ENCODE measurements at regions not wholly inside any gene's neighbourhood (a gene's known extent, or its start where the extent isn't known, plus 50 kb on each side); places are given as distances from the start of the nearest gene placed in this dataset.
"Not testable (repeated sequence)": the region's sequence is repeated elsewhere in the genome, so short reads cannot be mapped to it uniquely, and the experiment has no call there.

DNA sequence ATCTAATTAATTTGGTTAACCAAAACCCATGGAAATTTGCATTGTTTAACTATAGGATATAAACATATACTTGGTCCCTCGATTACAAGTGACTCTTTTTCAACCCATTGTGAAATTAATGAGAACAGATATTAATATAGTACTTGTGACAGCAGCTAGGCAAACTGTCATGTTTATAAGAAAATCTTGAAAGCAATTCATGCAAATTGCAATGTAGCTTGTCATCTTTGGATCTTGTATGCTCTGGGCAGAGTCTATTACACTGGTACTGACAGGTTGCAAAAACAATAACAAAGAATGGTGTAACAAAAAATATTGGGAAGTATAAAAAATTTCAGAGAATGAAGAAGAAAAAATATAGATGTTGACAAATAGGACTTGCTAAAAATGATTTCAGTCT lies 941.0 kb downstream of the DNAH5 start:
- peak; percentile 59 for DNase-seq

DNA sequence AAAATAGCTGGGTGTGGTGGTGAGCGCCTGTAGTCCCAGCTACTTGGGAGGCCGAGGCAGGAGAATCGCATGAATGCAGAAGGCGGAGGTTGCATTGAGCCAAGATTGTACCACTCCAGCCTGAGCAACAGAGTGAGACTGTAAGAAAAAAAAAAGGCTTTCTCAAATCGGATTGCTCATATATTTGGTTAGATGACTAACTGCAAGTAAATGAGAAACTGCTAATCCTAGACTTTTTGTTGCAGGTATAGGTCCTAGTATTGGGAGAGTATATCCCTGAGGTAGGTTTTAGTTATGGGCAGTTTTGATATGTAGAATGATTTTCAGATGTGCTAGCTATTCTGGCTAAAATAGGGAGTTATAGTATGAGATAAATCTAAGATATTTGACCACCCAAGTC lies 944.8 kb downstream of the DNAH5 start:
- no peak for DNase-seq

DNA sequence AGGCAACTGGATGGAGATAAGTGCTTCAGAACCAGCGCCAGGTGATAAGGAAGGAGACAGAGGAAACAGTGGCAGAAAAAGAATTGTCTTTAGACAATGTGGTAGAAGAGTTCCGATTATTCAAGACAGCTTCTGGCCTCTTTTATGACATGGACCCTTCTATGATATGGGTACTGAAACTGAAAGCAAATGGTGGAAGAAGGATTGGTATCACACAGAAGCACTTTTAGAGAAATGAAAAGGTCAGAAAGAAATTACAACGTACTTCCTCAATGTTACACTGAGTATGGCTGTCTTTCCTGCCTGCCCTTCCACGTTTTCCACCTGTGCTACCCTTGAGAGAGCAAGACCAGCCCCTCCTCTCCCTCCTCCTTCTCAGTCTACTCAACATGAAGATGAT lies 959.3 kb downstream of the DNAH5 start:
- no peak for DNase-seq

DNA sequence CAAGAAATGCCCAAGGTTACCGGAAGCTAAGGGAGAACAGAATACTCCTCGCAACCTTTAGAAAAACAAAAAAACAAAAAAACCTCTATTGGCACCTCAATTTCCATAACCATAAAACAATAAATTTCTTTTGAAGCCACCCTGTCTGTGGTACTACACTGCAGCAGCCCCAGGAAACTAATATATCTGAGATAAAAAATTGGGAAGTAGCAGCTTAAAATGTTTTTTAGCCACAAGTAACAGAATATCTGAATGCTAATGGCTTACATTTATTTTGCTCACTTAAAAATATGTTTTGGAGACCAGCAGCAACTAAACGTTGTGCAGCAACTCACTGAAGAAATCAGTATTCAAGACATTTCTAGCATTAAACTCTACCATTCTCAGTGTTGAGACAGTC lies 969.6 kb downstream of the DNAH5 start:
- DNase-seq: no peak

DNA sequence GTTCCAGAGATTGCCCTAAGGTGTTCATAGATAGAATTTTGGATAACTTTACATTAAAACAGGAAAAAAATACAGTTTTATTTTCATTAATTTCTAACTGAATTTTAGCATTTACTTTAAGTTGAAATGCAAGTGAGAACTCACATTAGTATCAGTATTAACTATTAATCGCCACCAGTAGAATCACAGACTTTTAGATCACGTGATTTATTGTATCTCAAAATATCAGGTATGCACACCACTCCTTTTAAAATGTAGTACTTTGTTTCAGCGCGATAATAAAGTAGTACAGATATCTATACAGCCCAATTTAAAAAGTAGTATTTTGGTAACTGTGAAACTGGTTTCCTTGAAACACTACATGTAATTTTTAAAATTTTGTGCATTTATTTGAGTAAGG lies 978.7 kb downstream of the DNAH5 start:
- no peak for DNase-seq

DNA sequence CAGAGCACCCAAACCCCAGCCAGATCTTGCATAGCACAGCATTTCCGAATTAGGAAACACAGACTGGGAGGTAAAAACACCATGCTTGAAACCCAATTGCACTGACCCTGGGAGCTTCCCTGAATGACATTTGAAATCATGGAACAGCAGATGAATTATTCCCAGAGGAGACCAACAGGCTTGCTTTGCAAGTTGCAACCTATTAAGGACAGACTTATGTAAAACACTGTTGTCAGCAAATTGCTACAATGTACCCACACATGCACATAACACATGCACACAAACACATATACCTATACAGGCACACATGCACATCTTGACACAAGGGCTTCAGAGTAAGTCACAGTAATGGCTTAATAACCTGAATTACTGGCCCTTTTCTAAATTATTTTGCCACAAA lies 984.8 kb downstream of the DNAH5 start:
- DNase-seq: no peak

DNA sequence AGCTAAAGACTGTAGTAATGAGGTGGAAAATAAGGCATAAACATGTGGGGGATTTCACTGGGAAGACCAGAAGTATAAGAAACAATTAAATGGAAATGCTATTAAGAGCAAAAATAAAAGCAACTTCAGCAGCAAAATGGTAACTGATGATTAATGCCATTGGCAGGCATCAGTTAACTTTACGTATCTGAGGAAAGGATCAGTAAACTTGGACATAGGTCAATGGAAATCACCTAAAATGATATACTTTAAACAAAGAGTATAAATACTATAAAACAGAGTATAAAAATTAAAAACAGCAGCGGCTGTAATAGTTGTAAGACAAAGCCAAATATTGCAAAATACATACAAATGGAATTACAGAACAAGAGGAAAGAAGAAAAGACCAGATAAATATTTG lies 992.1 kb downstream of the DNAH5 start:
- DNase-seq: no peak

DNA sequence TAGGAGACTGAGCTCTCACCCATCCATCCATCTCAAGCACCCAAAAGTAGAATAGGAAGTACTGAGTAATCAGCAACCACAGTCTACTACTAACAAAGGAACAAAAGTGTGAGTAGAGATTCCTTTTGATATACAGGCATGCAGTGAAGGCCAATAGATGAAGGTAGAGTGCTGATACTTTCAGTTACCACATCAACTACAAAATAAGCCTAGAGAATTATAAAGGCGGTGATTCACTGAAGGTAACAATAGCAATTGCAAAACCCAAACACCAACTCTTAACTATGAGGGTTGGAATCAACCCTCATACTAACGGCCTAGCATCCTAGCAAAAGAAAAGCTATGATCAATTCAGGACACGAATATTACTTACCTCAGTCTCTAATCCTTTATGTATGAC lies 992.6 kb downstream of the DNAH5 start:
- no peak for DNase-seq

DNA sequence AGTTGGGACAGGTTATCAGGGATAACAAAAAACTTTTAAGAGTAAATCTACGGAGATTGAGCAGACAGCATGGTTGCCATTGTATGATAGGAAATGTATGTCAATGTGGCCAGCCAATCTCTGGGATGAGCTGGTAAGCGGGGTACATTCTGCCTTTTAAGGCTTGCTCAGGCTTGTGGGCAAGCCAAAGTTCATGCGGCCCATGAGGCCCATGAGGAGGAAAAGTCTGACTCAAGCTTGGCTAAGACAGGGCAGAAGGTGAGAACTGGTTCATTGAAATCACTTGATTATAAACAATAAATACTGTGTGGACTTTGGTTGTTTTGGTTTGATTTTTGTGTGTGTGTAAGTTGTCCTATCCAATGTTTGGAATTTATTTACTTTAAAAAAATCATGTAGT lies 997.1 kb downstream of the DNAH5 start:
- no peak for DNase-seq

DNA sequence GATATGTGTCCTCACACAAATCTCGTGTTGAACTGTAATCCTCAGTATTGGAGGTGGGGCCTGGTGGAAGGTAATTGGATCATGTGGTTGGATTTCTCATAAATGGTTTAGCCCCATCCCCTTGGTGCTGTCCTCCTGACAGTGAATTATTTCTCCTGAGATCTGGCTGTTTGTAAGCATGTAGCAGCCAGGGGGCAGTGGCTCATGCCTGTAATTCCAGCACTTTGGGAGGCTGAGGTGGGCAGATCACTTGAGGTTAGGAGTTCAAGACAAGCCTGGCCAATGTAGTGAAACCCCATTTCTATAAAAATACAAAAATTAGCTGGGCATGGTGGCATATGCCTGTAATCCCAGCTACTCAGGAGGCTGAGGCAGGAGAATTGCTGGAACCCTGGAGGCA lies 999.0 kb downstream of the DNAH5 start:
- DNase-seq: not testable (repeated sequence)

DNA sequence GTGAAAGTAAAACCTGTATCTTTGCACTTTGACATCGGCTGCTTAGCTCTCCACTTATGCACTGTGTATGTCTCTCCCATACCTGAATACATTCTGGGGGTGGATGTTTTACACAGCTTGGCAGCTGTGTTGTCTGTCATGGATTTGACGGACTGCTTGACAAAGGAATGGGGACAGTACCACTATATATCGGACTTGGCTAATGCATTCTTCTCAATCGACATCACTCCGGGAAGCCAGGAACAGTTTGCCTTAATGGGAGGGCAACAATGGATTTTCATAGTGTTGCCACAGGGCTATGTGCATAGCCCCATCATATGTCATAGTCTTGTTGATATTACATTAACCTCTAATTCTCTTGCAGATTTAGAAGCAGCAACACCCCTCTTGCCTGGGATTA lies 1008.3 kb downstream of the DNAH5 start:
- peak; percentile 10 for DNase-seq

DNA sequence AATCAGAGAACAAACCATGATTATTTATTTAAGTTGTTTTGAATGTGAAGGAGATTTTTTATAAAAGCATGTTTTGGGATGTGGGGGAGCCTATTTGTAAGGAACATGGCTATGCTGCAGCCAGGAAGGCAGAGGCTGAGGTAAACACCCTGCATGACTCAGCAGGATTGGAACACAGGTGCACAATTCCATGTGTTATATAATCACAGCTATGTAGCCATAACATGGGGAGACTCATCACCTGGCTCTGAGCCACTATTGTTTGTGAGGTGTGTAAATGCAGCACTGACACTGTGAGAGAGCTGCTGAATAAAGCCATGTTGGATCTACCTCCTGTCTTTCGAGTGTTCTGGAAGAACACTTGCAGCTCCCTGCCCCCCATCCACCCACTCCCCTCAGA lies 1009.8 kb downstream of the DNAH5 start:
- peak; percentile 80 for DNase-seq

DNA sequence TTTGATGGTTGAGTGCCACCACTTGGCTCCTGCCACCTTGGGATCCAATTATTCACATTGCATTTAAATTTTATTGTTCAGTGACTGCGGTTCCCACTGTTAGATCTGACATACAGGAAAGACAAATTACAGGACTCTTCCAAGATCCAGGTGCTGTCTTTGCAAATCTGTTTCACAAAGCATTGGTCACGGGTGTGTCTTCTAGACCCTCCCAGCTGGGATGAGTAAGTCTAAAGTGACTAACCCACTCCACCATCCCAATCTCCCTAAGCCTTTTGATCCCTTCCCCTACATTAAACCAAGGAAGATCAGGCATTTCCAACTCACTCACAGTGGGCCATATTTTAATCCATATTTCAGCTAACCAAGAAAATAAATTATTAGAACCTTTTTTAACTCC lies 1016.3 kb upstream of the CTNND2 start:
- DNase-seq: no peak

DNA sequence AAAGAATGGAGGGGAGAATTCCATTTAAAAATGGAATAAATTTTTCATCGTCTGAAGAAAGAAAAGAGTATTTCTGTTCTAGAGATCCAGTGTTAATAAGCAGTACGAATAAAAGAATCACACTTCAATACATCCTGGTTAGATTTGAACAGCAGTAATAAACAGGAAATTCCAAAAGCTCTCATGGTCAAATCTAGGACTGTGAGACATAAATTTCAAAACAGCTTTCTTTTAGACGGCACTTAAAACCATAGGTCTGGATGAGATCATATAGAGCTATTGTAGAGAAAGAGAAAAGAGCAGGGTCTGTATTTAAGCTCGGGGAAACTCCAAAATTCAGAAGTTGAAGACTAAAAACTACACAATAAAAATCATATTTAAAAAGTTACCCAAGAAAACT lies 1006.9 kb upstream of the CTNND2 start:
- no peak for DNase-seq

DNA sequence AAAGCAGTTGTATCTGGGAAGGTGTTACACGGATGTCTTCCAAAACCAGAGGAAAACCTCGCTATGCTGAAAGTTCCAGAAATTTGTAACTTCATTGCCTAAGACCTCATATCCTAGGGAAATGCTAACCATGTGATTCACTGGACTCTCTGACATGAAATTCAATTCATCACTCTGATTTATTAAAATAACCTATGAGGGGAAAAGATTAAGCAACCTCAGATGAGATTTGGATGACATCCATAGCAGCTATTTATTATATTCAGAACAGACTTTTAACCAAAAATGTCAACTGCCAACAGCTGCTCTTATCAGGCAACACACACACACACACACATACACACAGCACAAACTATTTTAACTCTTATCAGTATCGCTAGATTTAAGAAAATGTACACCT lies 1006.4 kb upstream of the CTNND2 start:
- no peak for DNase-seq

DNA sequence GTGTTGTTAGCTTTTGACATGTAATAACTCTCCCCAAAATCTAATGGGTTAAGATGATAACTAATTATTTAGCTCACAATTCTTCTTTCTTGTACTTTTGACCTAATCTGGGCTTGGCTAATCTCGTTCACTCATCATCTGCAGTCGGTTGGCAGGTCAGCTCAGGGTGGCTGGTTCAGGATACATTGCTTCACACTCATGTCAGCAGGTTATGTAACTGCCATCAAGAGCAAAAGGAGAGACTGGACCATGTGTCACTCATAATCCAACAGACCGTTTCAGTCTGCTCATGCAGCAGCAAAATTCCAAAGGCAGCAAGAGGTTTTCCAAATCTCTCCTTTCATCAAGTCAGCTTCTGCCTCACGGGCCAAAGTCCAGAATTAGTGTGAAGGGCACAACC lies 998.4 kb upstream of the CTNND2 start:
- no peak for DNase-seq

DNA sequence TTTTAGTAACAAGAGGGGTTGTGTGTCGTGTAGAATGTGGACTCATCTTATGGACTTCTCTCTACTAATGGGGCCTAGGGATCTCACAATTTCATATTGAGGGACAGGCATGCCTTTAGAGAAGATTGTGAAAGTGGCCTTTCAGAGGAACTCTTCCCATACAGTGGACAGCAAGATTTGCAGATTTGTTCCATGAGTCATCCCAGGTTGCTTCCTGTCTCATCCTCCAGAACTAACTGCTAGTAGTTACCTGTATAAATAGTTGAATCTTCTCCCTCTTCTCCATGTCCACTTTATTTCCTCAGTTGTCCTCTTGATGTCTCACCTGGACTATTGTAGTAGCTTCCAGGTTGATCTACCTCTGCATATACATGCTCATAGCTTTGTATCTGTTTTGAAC lies 997.5 kb upstream of the CTNND2 start:
- no peak for DNase-seq

DNA sequence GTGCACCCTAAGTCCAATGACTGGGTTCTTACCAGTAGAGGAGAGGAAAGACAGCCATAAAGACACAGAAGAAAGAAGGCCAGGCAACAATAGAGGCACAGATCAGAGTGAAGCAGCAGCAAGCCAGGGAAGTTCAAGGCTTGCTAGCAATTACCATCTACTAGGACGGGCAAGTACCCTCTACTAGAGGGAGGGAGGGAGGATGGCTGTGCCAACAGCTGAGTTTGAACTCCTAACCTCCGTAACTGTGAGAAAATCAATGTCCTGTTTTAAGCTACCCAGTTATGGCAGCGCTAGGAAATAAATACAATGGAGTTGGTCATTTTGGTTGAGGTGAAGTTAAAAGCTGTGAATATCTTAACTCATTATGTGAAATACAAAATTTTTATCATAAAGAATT lies 991.8 kb upstream of the CTNND2 start:
- no peak for DNase-seq

DNA sequence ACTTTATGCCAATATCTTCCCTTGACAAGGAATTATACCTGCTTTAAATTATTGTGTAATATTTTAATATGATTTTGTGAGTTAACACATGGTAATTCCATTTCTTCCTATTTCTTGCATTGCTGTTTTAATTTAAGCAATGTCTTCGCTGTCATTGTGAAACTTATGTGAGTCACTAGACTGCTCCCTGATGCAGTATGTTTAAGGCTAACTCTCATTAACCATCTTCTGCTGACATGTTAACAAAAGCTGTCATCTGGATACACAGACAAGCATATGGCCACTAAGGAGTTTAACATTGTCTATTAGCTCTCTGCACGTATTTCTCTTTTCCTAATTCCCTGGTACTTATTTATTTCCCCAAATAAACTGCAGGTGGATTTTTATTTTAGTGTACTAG lies 980.8 kb upstream of the CTNND2 start:
- DNase-seq: no peak

DNA sequence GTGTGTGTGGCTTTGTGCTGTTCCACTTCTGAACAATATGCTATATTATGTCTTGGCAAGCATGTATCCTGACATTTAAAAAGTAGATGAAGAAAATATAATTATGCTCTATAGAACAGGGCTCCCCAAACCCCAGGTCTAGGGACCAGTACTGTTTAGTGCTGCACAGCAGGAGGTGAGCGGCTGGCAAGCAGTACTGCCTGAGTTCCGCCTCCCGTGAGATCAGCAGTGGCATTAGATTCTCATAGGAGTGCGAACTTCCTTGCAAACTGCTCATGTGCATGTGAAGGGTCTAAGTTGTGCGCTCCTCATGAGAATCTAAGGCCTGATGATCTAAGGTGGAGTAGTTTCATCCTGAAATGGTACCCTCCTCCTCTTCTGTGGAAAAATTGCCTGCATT lies 979.1 kb upstream of the CTNND2 start:
- no peak for DNase-seq

DNA sequence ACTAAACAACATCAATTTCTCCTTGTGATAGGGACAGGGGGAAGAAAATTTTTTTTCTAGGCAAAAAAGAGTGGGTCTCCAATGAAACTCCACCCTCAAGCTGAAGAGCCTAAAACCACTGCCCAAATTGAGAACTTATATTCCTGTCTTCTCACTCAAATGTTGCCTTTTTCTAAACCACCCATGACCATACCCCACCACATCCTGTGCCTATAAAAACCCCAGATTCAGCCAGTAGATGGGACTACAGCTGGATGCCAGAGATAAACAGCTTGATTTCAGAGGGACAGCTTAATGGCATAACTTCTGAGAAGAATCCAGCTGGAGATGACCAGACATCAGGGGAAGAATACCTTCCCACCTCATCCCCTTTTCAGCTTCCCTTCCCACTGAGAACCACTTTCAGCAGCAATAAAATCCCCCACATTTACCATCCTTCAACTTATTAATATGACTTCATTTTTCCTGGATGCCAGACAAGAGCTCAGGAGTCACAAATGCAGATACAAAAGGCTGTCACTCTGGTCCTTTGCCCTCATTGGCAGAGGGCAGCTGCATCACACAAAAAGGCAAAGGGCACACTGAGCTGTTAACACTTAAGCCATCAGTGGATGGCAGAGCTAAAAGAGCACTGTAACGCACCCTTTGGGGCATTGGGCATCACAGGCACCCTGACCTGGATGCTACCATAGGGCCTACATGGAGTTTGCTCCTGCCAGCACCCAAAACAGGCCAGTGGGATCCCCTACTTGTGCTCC lies 972.5 kb upstream of the CTNND2 start:
- DNase-seq: no peak

DNA sequence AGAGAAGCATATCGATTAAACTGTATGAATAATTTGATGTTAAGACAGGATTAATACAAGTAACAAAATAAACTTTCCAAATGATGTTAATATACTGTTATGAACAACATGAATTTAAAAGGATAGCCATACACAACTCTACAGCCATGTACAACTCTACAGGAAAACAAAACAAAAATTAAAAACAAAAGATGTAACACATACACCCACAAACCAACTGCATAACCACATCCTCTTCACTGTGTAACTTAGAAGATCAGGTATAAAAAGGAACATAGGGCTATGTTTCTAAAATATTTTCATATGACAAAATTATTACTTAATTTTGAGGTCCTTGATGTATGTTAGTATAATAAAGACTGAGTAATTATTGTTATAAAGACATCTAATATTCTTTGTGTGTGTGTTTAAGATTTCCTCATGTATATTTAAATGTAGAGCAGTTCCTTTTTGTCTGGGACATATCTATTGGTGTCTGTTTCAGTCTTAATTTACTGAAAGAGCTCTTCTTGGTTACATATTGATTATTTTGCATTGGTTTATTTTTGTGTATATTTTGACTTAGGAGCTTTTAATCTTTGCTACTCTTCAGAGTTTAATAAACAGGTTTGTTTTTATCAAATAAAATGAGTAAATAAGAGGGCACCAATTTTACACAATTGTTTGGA lies 966.8 kb upstream of the CTNND2 start:
- no peak for DNase-seq

DNA sequence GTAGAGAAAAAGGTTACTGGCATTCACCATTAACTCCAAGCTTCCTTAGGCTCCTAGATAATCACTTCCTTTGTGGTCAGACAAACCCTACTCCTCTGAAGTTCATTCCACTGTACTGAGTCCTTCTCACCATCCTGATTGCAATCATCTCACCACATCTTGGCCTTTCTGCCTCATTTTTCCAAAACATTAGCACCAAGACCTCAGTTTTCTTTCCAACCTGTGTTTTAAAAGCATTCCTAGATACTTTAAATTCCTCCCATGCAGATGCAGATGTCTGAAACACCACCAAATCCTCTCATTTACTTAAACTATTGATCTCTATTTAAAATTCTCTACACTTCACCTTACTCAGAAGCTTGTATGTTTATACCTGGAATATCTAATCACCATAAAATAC lies 961.3 kb upstream of the CTNND2 start:
- DNase-seq: no peak

DNA sequence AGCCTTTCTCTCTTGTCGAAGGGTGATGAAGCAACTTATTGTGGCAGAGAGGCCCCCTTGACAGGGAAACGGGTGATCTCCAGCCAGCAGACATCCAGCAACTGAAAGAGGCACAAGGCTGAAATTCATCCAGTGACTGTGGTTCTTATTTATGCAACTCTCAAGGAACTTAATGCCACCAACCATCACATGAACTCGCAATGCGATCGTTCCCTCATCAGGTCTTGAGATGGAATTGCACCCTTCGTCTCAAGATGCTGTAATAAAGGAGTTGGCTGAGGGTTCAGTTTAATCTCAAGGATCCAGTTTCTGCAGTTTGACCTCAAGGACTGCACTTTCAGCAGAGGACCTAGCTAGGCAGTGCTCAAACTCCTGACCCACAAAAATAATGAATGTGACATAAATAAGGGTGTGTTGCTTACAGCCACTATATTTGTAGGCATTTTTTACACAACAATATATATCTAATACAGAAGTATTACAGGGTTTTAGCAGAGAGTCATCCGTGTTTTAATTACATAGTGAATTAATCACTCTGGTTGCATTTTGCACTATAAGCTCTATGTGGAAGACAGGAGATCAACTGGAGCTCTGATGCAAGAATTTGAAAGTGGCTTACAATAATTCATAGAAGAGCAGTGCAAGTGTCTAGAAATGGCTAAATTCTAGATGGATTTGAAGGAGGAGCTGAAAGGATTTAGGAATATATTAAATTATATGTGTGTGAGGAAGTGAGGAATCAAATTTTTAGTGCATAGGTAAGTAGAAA lies 957.8 kb upstream of the CTNND2 start:
- DNase-seq: no peak
